HFF-Myc (cell line): ENCODE measurements at regions not wholly inside any gene's neighbourhood (a gene's known extent, or its start where the extent isn't known, plus 50 kb on each side); places are given as distances from the start of the nearest gene placed in this dataset.

Source experiments
- DNase-seq: peaks from one replicate; pipeline ENCODE4 v3.0.0-alpha.2; 2011; ENCODE audit warnings: low read depth; ENCODE audit errors: extremely low read depth
- H3K4me3 ChIP-seq: replicated peaks from 2 replicates; pipeline ENCODE4 v1.5.1; 2011; ENCODE audit warnings: low read depth, mild to moderate bottlenecking, control low read depth, low read length
- TF ChIP-seq, protein P1 (sequence below): IDR thresholded peaks from 2 replicates; pipeline ENCODE4 v1.5.1; 2012; ENCODE audit warnings: mild to moderate bottlenecking, low read depth, low read length, control low read depth; ENCODE audit errors: missing control alignments

GRCh38 chr7:94087664-94088352 lies 83.7 kb upstream of the BET1 start:
- DNase-seq: peak; percentile 53
- H3K4me3 ChIP-seq: no peak overlapping the region
- TF ChIP-seq, protein P1, sequence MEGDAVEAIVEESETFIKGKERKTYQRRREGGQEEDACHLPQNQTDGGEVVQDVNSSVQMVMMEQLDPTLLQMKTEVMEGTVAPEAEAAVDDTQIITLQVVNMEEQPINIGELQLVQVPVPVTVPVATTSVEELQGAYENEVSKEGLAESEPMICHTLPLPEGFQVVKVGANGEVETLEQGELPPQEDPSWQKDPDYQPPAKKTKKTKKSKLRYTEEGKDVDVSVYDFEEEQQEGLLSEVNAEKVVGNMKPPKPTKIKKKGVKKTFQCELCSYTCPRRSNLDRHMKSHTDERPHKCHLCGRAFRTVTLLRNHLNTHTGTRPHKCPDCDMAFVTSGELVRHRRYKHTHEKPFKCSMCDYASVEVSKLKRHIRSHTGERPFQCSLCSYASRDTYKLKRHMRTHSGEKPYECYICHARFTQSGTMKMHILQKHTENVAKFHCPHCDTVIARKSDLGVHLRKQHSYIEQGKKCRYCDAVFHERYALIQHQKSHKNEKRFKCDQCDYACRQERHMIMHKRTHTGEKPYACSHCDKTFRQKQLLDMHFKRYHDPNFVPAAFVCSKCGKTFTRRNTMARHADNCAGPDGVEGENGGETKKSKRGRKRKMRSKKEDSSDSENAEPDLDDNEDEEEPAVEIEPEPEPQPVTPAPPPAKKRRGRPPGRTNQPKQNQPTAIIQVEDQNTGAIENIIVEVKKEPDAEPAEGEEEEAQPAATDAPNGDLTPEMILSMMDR: peak; percentile 76

DNA sequence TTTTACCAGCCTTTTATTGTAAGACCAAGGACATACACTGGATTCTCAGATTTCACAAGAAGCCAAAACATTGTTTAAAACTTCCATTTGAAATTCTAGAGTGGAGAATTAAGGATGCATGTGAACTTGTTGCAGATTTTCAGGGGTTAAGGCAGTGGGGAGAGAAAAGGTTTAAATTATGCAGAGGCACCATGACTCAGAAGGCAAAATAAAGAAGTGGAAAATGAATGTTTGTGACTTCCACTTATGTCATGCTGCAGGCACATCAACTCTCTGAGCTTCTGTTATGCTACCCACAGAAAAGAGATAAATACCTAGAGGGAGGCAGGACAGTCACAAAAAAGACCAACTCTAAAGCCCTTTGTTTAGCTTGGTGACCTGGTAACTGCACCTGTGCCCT lies 84.4 kb upstream of the BET1 start:
- TF ChIP-seq, protein P1: no peak
- no peak overlapping the region for H3K4me3 ChIP-seq
- DNase-seq: no peak

DNA sequence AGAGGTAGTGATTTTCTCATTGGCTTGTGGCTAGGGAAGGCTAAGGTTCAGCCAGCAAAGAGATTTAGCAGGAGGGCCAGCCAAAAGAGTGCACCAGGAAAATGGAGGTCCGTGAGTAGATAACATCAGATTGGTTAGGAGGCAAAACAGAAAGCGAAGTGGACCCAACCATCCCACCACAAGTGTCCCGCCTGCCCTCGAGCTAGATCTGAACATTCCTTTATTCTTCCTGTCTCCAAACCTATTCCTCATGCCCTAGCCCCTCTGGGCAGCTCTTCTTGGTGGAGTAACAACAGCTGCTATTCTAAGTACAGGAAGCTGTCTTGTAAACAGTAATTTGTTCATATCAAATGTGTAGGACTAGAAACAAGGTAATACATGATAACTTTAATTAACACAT lies 85.7 kb upstream of the BET1 start:
- no peak overlapping the region for H3K4me3 ChIP-seq
- TF ChIP-seq, protein P1: no peak
- DNase-seq: no peak

DNA sequence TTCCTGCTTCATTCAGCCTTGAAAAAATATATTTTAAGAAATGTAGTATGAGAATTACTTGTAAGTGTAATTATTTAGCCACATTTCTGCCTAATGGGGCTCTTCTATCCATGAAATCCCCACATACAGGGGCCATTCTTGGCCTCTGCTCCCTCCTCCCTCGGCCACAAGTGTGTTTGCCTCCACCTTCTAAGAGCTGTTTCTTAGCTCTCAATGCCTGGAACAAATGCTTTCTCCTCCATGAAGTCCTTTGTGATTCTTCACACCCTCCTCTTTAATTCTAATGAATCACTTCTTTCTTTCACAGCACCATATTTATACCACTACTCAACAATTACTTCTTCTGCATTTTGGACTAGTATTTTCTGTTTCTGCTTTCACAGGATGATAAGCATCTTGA lies 88.8 kb upstream of the BET1 start:
- no peak for DNase-seq
- TF ChIP-seq, protein P1: no peak
- no peak overlapping the region for H3K4me3 ChIP-seq

DNA sequence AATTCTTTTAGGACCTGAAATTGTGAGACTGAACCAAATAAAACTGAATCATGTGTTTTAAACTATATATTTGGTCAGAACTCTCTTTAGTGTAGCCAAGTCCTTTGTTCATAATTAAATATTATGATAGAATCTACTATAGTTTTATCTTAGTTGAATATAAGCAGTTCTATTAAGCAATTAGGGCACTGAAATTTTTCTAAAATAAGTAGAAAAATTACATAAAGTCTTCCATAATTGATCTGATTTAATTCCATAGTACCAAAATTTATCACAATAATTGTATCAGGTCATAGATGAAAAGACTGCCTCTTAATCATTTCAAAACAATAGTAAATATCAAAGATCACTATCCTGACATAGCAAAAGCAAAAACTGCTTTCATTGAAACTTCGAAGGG lies 90.1 kb upstream of the BET1 start:
- TF ChIP-seq, protein P1: no peak
- DNase-seq: no peak
- H3K4me3 ChIP-seq: no peak overlapping the region

GRCh38 chr7:94095316-94096009 lies 91.3 kb upstream of the BET1 start:
- DNase-seq: no peak
- TF ChIP-seq, protein P1: no peak
- no peak overlapping the region for H3K4me3 ChIP-seq
